WTC11 (cell line): ENCODE measurements at regions not wholly inside any gene's neighbourhood (a gene's known extent, or its start where the extent isn't known, plus 50 kb on each side); places are given as distances from the start of the nearest gene placed in this dataset.

ENCODE experiments used
- ATAC-seq: fragments of 200-7000 bp; cut with Tn5 transposase; 2 replicates; pipeline ENCODE4 v1.10.0; 2021; ENCODE audit warnings: mild to moderate bottlenecking, moderate library complexity
- CTCF ChIA-PET: fragments of 300-600 bp; sonication (Branson Sonifier 250); formaldehyde crosslinking; loops from one replicate; lab custom pipeline; 2021; ENCODE audit warnings: antibody characterized with exemption; lab: Charles Lee
- POLR2A ChIA-PET: fragments of 350-600 bp; sonication (Branson Sonifier 250); formaldehyde crosslinking; loops from one replicate; lab custom pipeline; 2021; ENCODE audit warnings: antibody characterized with exemption; lab: Charles Lee
- DNase-seq: peaks from one replicate; pipeline ENCODE4 v3.0.0; 2021; ENCODE audit warnings: low spot score
- H3K27ac Mint-ChIP-seq: 2 replicates; pipeline ENCODE4 v1.8.0; 2021; ENCODE audit warnings: mixed read lengths
- H3K27me3 Mint-ChIP-seq: 2 replicates; pipeline ENCODE4 v1.8.0; 2021; ENCODE audit warnings: low read depth, mild to moderate bottlenecking, moderate library complexity, mixed read lengths
- H3K36me3 Mint-ChIP-seq: 2 replicates; pipeline ENCODE4 v1.8.0; 2021; ENCODE audit warnings: mixed read lengths
- H3K4me1 Mint-ChIP-seq: 2 replicates; pipeline ENCODE4 v1.8.0; 2022; ENCODE audit warnings: mixed read lengths
- H3K4me3 Mint-ChIP-seq: 2 replicates; pipeline ENCODE4 v1.8.0; 2021; ENCODE audit warnings: mild to moderate bottlenecking, moderate library complexity, mixed read lengths
- H3K9me3 Mint-ChIP-seq: 2 replicates; pipeline ENCODE4 v1.8.0; 2021; ENCODE audit warnings: mixed read lengths
- ATF1 ChIP-seq: sonication (generic); formaldehyde crosslinking; IDR thresholded peaks from 2 replicates; pipeline ENCODE4 v1.8.1; 2023; ENCODE audit warnings: mild to moderate bottlenecking, moderate library complexity, missing genetic modification reagents
- GABPB1 ChIP-seq: sonication (generic); formaldehyde crosslinking; IDR thresholded peaks from 2 replicates; pipeline ENCODE4 v1.8.1; 2023; ENCODE audit warnings: mild to moderate bottlenecking, missing genetic modification reagents
- HMGXB4 ChIP-seq: sonication (generic); formaldehyde crosslinking; IDR thresholded peaks from 2 replicates; pipeline ENCODE4 v1.8.1; 2023; ENCODE audit warnings: mild to moderate bottlenecking, moderate library complexity, missing genetic modification reagents
- IRF1 ChIP-seq: sonication (generic); formaldehyde crosslinking; IDR thresholded peaks from 2 replicates; pipeline ENCODE4 v1.8.0; 2023; ENCODE audit warnings: missing genetic modification reagents
- NR1H2 ChIP-seq: sonication (generic); formaldehyde crosslinking; IDR thresholded peaks from 2 replicates; pipeline ENCODE4 v1.9.0; 2021; ENCODE audit warnings: mild to moderate bottlenecking, moderate library complexity, missing genetic modification reagents
- NR2C2 ChIP-seq: sonication (generic); formaldehyde crosslinking; IDR thresholded peaks from 2 replicates; pipeline ENCODE4 v1.8.0; 2022; ENCODE audit warnings: mild to moderate bottlenecking, missing genetic modification reagents
- NR3C1 ChIP-seq: sonication (generic); formaldehyde crosslinking; conservative IDR thresholded peaks from 2 replicates; pipeline ENCODE4 v1.8.1; 2023; ENCODE audit warnings: low read depth, mild to moderate bottlenecking, missing genetic modification reagents
- PREB ChIP-seq: sonication (generic); formaldehyde crosslinking; IDR thresholded peaks from 2 replicates; pipeline ENCODE4 v1.8.1; 2022; ENCODE audit warnings: mild to moderate bottlenecking, missing genetic modification reagents, moderate library complexity, borderline replicate concordance
- PRRX2 ChIP-seq: fragments of 250-450 bp; sonication (Bioruptor Pico); IDR thresholded peaks from 2 replicates; pipeline ENCODE4 v1.8.0; 2021; ENCODE audit warnings: mild to moderate bottlenecking
- RORB ChIP-seq: fragments of 250-450 bp; sonication (Bioruptor Pico); IDR thresholded peaks from 2 replicates; pipeline ENCODE4 v1.9.0; 2021; ENCODE audit warnings: mild to moderate bottlenecking
- SMAD3 ChIP-seq: sonication (generic); formaldehyde crosslinking; IDR thresholded peaks from 2 replicates; pipeline ENCODE4 v1.8.0; 2022; ENCODE audit warnings: missing genetic modification reagents, mild to moderate bottlenecking, borderline replicate concordance
- TEAD1 ChIP-seq: sonication (generic); formaldehyde crosslinking; IDR thresholded peaks from 2 replicates; pipeline ENCODE4 v1.8.0; 2022; ENCODE audit warnings: mild to moderate bottlenecking, missing genetic modification reagents
- TEAD4 ChIP-seq: sonication (generic); formaldehyde crosslinking; IDR thresholded peaks from 2 replicates; pipeline ENCODE4 v1.8.0; 2022; ENCODE audit warnings: mild to moderate bottlenecking, missing genetic modification reagents
- ZBTB43 ChIP-seq: sonication (generic); formaldehyde crosslinking; IDR thresholded peaks from 2 replicates; pipeline ENCODE4 v1.8.1; 2023; ENCODE audit warnings: mild to moderate bottlenecking, missing genetic modification reagents
- ZNF121 ChIP-seq: sonication (generic); formaldehyde crosslinking; IDR thresholded peaks from 2 replicates; pipeline ENCODE4 v1.8.0; 2023; ENCODE audit warnings: missing genetic modification reagents
- ZNF219 ChIP-seq: sonication (generic); formaldehyde crosslinking; IDR thresholded peaks from 2 replicates; pipeline ENCODE4 v1.8.0; 2023; ENCODE audit warnings: missing genetic modification reagents, mild to moderate bottlenecking, borderline replicate concordance
- ZNF263 ChIP-seq: sonication (generic); formaldehyde crosslinking; IDR thresholded peaks from 2 replicates; pipeline ENCODE4 v1.8.1; 2022; ENCODE audit warnings: low read depth, mild to moderate bottlenecking, moderate library complexity, missing genetic modification reagents
- ZNF396 ChIP-seq: fragments of 250-450 bp; sonication (Bioruptor Pico); IDR thresholded peaks from 2 replicates; pipeline ENCODE4 v1.8.0; 2021; ENCODE audit warnings: mild to moderate bottlenecking, moderate library complexity, borderline replicate concordance
- ZNF416 ChIP-seq: fragments of 250-450 bp; sonication (Bioruptor Pico); IDR thresholded peaks from 2 replicates; pipeline ENCODE4 v1.9.0; 2021; ENCODE audit warnings: mild to moderate bottlenecking, inconsistent platforms
- ZNF512 ChIP-seq: sonication (generic); formaldehyde crosslinking; IDR thresholded peaks from 2 replicates; pipeline ENCODE4 v1.8.1; 2022; ENCODE audit warnings: missing genetic modification reagents, borderline replicate concordance
- ZNF532 ChIP-seq: fragments of 250-450 bp; sonication (Bioruptor Pico); IDR thresholded peaks from 2 replicates; pipeline ENCODE4 v1.9.0; 2021; ENCODE audit warnings: mild to moderate bottlenecking, borderline replicate concordance
- ZNF671 ChIP-seq: fragments of 250-450 bp; sonication (Bioruptor Pico); IDR thresholded peaks from 2 replicates; pipeline ENCODE4 v1.8.0; 2021; ENCODE audit warnings: mild to moderate bottlenecking

GRCh38 chr2:19709553-19709952 is 192.2 kb downstream of the TTC32 start:
- H3K36me3 Mint-ChIP-seq, result peaks cover 2% of the 10 kb centered on the region; the same call in 1 of the 2 replicates
- H3K27me3 Mint-ChIP-seq, result peaks cover 7% of the 10 kb centered on the region
- peaks cover 18% of the 10 kb centered on the region for H3K9me3 Mint-ChIP-seq
- CTCF ChIA-PET, result no interaction called here
- POLR2A ChIA-PET, result no interaction called here
- TF ChIP-seq TEAD4 (no peak), NR3C1 (no peak), PRRX2 (no peak), ZNF121 (CRISPR knock-in tag) (no peak), NR2C2 (CRISPR knock-in tag) (no peak), PREB (CRISPR knock-in tag) (no peak), HMGXB4 (CRISPR knock-in tag) (no peak), ZNF532 (CRISPR knock-in tag) (no peak), SMAD3 (CRISPR knock-in tag) (no peak), ZNF416 (CRISPR knock-in tag) (no peak), ATF1 (CRISPR knock-in tag) (no peak), RORB (CRISPR knock-in tag) (no peak), ZBTB43 (CRISPR knock-in tag) (no peak), ZNF396 (CRISPR knock-in tag) (no peak), ZNF671 (CRISPR knock-in tag) (no peak), TEAD1 (no peak)
- TF ChIP-seq, all 79 proteins: peak for 0
- DNase-seq (no peak), ATAC-seq (no peak)
- no peak overlapping the region for H3K4me3 Mint-ChIP-seq
- peaks cover 4% of the 10 kb centered on the region for H3K4me1 Mint-ChIP-seq
- no peak overlapping the region for H3K27ac Mint-ChIP-seq

- peaks cover 18% of the 10 kb centered on the region for H3K9me3 Mint-ChIP-seq
- peaks cover 4% of the 10 kb centered on the region for H3K4me1 Mint-ChIP-seq
- DNase-seq (no peak), ATAC-seq (no peak)
- H3K36me3 Mint-ChIP-seq, result peaks cover 2% of the 10 kb centered on the region; the same call in 1 of the 2 replicates
- H3K4me3 Mint-ChIP-seq, result no peak overlapping the region
- H3K27ac Mint-ChIP-seq, result no peak overlapping the region
- ChIA-PET CTCF (no interaction called here), POLR2A (no interaction called here)
- no peak for TF ChIP-seq ZNF512 (CRISPR knock-in tag)
- TF ChIP-seq IRF1 (CRISPR knock-in tag), result no peak
- TF ChIP-seq ZNF263 (CRISPR knock-in tag), result no peak
- TF ChIP-seq NR2C2 (CRISPR knock-in tag), result no peak
- no peak for TF ChIP-seq NR1H2
- TF ChIP-seq ZNF219, result no peak
- no peak for TF ChIP-seq RORB (CRISPR knock-in tag)
- no peak for TF ChIP-seq GABPB1 (CRISPR knock-in tag)
- peaks cover 2% of the 10 kb centered on the region; the same call in 1 of the 2 replicates for H3K27me3 Mint-ChIP-seq
Observed at GRCh38 chr2:19708776-19709175, 193.0 kb downstream of the TTC32 start.
